Activated CD4-positive, alpha-beta T cell treated with anti-CD3 and anti-CD28 coated beads, Interleukin-2, amount 50 U/mL, for 16 hours (primary cell): ENCODE measurements at regions not wholly inside any gene's neighbourhood (a gene's known extent, or its start where the extent isn't known, plus 50 kb on each side); places are given as distances from the start of the nearest gene placed in this dataset.
A peak's percentile ranks its signal among the peaks of the same experiment; 100 is the strongest.

Source experiments
- DNase-seq: peaks from one replicate; pipeline ENCODE4 v3.0.0-alpha.2; 2020

GRCh38 chr9:88077071-88077617, 61.1 kb downstream of the SPATA31C2 start:
- DNase-seq: no peak

GRCh38 chr9:88076286-88077070, 61.8 kb downstream of the SPATA31C2 start:
- peak; percentile 44 for DNase-seq

DNA sequence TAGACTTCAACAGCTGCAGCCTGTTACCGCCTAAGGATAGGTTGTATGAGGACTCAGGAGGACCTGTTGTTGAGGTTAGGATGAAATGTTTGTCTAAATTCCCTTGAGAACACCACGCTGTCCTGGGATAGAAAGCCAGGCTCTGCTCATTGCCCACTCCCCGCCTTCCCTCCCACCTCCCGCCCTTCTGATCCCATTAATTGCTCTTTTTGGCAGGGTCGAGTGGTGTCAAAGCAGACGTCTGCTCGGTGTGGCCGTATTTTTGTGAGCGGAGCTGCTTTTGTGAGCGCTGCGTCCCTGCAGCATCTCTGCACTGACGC, 62.3 kb downstream of the SPATA31C2 start:
- no peak for DNase-seq

DNA sequence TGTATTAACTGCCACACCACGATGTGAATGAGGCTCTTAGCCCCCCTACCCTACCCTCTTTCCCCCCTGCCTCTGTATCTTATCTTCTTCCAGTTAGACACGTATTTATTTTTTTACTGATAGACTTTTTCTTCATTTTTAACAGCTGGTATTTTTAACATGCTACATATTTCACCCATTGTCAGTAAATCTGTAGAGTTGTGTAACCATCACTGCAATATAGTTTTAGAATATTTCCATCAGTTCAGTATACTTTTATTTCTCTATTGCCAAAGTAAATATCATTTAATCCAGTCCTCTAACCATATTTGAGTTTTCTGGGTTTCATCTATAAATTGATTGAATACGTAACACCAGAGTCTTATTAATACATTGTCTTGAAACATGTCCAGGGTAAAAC, 62.8 kb downstream of the SPATA31C2 start:
- no peak for DNase-seq

- DNase-seq: no peak
Observed at GRCh38 chr9:88074931-88075330, 63.3 kb downstream of the SPATA31C2 start.

GRCh38 chr9:88072831-88073375, 65.4 kb downstream of the SPATA31C2 start:
- no peak for DNase-seq

- DNase-seq: no peak
Observed at GRCh38 chr9:88071331-88071730, 66.9 kb downstream of the SPATA31C2 start.

GRCh38 chr9:88065619-88066018, 72.7 kb downstream of the SPATA31C2 start:
- DNase-seq: no peak

DNA sequence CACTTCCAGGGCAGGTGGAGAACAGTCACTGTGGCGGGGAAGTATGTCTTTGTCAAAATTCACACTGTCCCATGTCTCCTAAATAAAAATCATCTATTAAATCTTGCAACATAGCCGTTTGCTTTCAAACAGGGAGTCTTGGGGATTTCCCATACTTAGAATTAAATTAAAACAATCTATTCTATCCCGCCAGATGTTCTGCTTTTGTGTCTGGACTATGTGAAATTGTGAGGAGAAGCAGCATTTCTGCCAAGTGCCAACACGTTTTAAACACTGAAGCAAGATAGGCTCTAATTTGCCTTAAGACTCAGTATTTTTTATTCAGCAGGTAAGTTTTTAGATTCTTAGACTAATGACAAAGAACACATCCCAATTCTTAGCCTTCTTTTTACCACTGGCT, 73.7 kb downstream of the SPATA31C2 start:
- DNase-seq: no peak

DNA sequence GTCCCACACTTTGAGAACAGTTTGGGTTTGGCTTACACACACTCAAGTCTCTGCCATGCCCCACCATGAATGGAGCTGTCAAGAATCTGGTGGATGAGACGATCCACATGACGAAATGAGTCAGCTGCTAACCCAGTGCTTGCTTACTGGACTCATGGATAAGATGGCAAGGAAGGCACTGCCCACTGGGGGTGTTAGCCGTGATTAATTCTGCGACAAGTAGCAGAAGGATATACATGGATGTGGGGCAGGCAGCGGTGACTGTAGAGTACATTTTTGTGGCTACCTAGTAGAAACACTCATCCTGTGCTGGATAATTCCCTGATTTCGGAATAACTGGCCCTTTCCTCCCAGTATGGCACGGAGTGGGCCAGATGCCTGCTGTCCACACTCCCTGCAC, 77.5 kb downstream of the SPATA31C2 start:
- no peak for DNase-seq

DNA sequence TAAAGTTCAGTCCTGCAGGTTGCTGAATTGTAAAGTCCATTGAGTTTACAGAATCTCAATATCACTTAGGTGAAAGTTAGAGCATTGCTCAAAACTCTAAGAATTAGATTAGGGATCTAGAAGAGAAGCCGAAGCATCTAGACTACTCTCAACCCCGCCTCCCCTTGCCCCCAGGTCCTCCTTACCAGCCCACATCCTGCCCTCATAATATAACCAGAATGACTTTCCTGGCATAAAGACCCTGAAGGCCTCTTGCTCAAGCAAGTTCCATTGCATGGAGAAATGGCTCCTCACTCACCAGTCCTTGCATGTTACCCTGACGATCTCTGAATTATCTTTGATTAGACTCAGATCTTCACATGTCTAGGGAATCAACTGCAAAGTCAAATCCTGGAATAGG, 78.8 kb downstream of the SPATA31C2 start:
- DNase-seq: no peak

DNA sequence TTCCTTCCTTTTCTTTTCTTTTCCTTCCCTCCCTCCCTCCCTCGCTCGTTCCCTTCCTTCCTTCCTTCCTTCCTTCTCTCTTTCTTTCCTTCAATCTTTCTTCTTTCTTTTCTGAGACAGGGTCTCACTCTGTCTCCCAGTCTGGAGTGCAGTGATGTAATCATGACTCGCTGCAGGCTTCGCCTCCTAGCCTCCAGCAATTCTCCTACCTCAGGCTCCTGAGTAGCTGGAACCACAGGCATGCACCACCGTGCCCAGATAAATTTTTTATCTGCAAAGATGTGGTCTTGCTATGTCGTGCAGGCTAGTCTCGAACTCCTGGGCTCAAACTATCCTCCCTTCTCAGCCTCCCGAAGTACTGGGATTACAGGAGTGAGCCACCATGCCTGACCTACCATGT, 81.4 kb downstream of the SPATA31C2 start:
- DNase-seq: no peak

DNA sequence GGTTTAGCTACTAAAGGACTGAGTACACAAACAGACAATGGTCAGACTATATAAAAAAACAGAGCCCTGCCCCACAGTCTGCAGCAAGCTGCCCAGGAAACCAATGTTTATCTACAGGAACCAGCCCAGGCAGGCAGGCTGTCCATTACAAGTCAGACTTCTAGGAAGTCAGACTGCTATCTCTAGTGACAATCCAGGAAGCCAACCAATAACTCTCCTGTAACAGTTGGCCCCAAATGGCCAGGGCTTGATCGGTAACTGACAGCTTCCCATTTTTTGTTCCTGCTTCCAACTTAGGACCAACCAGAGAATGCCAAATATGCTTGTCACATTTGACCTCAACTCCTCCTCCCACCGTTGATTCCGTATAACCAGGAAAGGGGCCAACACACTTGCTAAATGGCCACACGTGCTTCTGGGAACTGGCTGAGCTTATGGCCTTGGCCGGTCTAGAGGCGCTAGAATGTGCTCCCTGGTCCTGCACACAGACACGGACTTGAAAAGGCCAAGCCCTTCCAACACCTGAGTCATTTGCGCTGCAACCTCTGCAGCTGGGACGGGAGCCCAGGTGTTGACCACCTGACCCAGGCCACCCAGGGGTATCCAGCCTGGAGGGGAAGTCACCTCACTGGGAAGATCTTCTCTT, 79.6 kb upstream of the CDK20 start:
- DNase-seq: no peak

DNA sequence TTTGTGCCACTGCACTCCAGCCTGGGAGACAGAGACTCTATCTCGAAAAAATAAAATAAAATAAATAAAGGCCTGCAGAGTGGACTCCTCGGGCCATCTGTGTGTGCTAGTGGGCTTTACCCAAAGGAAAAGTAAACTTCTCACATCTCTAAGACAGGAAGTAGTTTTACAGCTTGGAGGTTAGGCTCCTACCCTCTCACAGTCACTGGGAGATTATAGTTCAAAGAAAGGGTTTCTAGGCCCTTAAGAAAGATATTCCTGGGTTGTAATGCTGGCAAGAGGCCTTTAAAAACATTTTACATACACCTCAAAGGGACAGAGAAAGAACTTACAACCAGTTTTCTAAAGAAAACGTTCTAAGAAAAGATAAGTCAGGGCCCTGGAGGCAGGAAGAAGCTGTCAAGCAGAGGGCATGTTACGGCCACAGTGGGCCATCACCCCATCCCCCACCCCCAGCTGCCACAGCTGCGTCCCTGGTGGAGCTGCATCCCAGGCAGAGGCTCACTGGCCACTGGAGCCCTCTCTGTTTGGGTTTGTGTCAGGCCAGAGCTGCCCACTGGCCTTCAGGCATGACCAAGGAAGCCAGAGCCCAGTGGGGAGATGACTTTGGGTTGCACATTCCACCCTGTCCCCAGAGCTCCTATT, 78.1 kb upstream of the CDK20 start:
- no peak for DNase-seq

DNA sequence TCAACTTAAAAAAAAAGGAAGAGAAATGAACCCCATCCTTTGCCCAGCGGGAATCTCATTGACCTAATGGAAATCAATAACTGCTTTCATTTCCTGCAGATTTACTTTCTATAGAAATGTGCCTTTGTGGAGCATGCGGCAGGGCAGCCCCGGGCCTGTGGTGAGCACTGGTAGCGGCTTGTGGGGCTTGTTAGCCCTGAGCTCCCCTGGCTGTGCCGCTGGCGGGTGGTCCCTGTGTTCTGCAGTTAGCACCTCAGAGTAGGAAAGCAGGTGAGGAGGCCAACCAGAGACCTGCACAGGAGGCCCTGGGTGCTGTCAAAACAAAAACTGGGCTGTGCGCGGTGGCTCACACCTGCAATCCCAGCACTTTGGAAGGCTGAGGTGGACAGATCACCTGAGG, 76.8 kb upstream of the CDK20 start:
- DNase-seq: no peak

GRCh38 chr9:88049677-88050307, 75.5 kb upstream of the CDK20 start:
- no peak for DNase-seq

DNA sequence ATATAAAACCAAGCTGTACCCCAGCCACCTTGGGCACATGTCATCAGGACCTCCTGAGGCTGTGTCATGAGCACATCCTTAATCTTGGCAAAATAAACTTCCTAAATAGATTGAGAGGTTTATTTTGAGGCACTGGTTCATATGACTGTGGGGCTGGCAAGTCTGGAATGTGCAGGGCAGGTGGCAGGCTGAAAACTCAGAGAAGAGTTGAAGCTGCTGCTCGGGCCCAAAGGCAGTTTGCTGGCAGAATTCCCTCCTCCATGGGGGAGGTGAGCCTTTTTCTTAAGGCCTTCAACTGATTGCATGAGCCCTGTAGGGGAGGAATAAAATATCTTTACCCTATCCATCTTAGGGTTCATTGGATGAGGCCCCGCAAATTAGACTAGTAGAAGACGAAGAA, 72.2 kb upstream of the CDK20 start:
- DNase-seq: no peak

DNA sequence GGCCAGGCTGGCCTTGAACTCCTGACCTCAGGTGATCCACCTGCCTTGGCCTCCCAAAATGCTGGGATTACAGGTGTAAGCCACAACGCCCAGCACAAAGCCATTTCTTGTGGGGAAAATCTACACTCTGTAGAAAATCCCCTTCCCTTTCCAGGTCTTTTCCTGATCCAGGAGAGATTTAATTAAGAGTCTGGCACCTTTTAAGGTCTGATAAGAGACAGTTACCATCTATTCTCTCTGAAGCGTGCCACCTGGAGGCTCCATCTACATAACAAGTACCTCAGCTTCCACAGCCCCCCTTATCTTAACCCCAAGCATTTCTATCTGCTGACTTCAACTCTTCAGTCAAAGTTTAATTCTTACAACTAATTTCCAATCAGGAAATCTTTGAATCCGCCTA, 71.4 kb upstream of the CDK20 start:
- no peak for DNase-seq

DNA sequence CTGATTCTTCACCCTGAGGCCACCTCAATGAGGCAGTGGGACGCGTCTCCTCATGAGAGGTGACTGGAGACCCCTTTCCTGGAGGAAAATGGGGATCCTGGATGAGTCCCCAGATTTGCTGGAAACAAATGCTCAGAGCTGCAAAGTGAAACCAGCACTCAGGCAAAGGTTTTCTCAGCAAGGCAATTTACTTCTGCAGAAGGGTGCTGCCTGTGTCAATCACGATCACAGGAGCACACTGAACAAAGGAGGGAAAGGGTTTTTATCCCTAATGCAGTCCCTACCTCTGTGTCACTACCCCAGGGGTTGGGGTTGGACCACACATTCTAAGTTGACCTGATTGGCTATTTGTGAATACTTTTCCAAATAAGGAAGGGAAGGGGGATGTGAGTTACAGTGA, 69.9 kb upstream of the CDK20 start:
- DNase-seq: no peak

DNA sequence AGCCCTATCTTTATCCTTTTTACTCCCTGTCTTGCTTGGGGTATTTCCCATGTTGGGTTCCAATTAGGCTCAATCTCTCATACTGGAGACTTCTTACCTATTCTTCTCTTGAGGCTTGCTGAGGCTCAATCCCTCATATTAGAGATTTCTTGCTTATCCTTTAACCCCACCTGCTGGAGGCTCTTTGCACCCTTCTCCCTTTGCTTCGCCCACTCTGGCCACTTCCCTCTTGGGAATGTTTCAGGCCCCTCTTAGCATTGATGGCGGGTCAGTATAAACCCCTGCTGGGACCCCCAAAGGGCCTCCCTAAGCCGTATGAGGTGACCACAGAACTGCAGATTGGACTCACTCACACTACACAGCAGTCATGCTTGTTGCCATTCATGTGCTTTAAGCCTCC, 69.3 kb upstream of the CDK20 start:
- DNase-seq: no peak

DNA sequence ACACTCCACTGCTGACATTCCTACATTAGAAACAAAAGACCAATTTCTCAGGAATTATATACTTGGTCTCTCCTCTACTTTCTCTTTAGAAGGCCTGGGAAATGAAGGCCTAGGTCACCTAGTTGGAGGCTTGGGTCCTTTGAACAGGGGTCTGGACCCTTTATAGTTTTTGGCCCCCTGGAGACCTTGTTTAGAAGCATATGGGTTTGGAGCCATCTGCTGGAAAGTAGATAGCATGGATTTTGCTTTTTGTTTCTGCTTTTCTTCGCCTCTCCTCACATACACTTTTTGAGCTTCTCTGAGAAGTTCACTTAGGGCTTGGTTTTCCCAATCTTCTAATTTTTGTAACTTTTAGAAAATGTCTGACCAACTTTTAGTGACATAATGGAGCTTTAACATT, 67.1 kb upstream of the CDK20 start:
- DNase-seq: no peak

GRCh38 chr9:88037285-88037845, 63.0 kb upstream of the CDK20 start:
- DNase-seq: no peak

- DNase-seq: no peak
Observed at GRCh38 chr9:88034964-88035363, 60.6 kb upstream of the CDK20 start.
